WTC11 (cell line): ENCODE measurements at regions not wholly inside any gene's neighbourhood (a gene's known extent, or its start where the extent isn't known, plus 50 kb on each side); places are given as distances from the start of the nearest gene placed in this dataset.

ENCODE experiments used
- ATAC-seq: fragments of 200-7000 bp; cut with Tn5 transposase; 2 replicates; pipeline ENCODE4 v1.10.0; 2021; ENCODE audit warnings: mild to moderate bottlenecking, moderate library complexity
- CTCF ChIA-PET: fragments of 300-600 bp; sonication (Branson Sonifier 250); formaldehyde crosslinking; loops from one replicate; lab custom pipeline; 2021; ENCODE audit warnings: antibody characterized with exemption; lab: Charles Lee
- POLR2A ChIA-PET: fragments of 350-600 bp; sonication (Branson Sonifier 250); formaldehyde crosslinking; loops from one replicate; lab custom pipeline; 2021; ENCODE audit warnings: antibody characterized with exemption; lab: Charles Lee
- DNase-seq: peaks from one replicate; pipeline ENCODE4 v3.0.0; 2021; ENCODE audit warnings: low spot score
- H3K27ac Mint-ChIP-seq: 2 replicates; pipeline ENCODE4 v1.8.0; 2021; ENCODE audit warnings: mixed read lengths
- H3K27me3 Mint-ChIP-seq: 2 replicates; pipeline ENCODE4 v1.8.0; 2021; ENCODE audit warnings: low read depth, mild to moderate bottlenecking, moderate library complexity, mixed read lengths
- H3K36me3 Mint-ChIP-seq: 2 replicates; pipeline ENCODE4 v1.8.0; 2021; ENCODE audit warnings: mixed read lengths
- H3K4me1 Mint-ChIP-seq: 2 replicates; pipeline ENCODE4 v1.8.0; 2022; ENCODE audit warnings: mixed read lengths
- H3K4me3 Mint-ChIP-seq: 2 replicates; pipeline ENCODE4 v1.8.0; 2021; ENCODE audit warnings: mild to moderate bottlenecking, moderate library complexity, mixed read lengths
- H3K9me3 Mint-ChIP-seq: 2 replicates; pipeline ENCODE4 v1.8.0; 2021; ENCODE audit warnings: mixed read lengths
- AFF4 ChIP-seq: sonication (generic); formaldehyde crosslinking; IDR thresholded peaks from 2 replicates; pipeline ENCODE4 v1.8.1; 2023; ENCODE audit warnings: mild to moderate bottlenecking, missing genetic modification reagents, borderline replicate concordance
- AR ChIP-seq: fragments of 250-450 bp; sonication (Bioruptor Pico); IDR thresholded peaks from 2 replicates; pipeline ENCODE4 v1.9.0; 2021; ENCODE audit warnings: mild to moderate bottlenecking
- ATF3 ChIP-seq: sonication (generic); formaldehyde crosslinking; conservative IDR thresholded peaks from 2 replicates; pipeline ENCODE4 v1.8.1; 2022; ENCODE audit warnings: mild to moderate bottlenecking, missing genetic modification reagents
- CTCF ChIP-seq: fragments of 200-600 bp; IDR thresholded peaks from 2 replicates; pipeline ENCODE4 v1.8.0; 2022; ENCODE audit warnings: antibody characterized with exemption
- E2F1 ChIP-seq: sonication (generic); formaldehyde crosslinking; IDR thresholded peaks from 2 replicates; pipeline ENCODE4 v1.8.0; 2022; ENCODE audit warnings: mild to moderate bottlenecking, missing genetic modification reagents
- ELF4 ChIP-seq: sonication (generic); formaldehyde crosslinking; IDR thresholded peaks from 2 replicates; pipeline ENCODE4 v1.8.1; 2022; ENCODE audit warnings: low read depth, mild to moderate bottlenecking, moderate library complexity, missing genetic modification reagents
- FOXK1 ChIP-seq: sonication (generic); formaldehyde crosslinking; IDR thresholded peaks from 2 replicates; pipeline ENCODE4 v1.8.0; 2022; ENCODE audit warnings: mild to moderate bottlenecking, moderate library complexity, missing genetic modification reagents
- IRF1 ChIP-seq: sonication (generic); formaldehyde crosslinking; IDR thresholded peaks from 2 replicates; pipeline ENCODE4 v1.8.0; 2023; ENCODE audit warnings: missing genetic modification reagents
- JUN ChIP-seq: sonication (generic); formaldehyde crosslinking; IDR thresholded peaks from 2 replicates; pipeline ENCODE4 v1.8.0; 2023; ENCODE audit warnings: mild to moderate bottlenecking, missing genetic modification reagents
- KAT7 ChIP-seq: sonication (generic); formaldehyde crosslinking; IDR thresholded peaks from 2 replicates; pipeline ENCODE4 v1.8.1; 2023; ENCODE audit warnings: missing genetic modification reagents, mild to moderate bottlenecking, borderline replicate concordance
- NR1H2 ChIP-seq: sonication (generic); formaldehyde crosslinking; IDR thresholded peaks from 2 replicates; pipeline ENCODE4 v1.9.0; 2021; ENCODE audit warnings: mild to moderate bottlenecking, moderate library complexity, missing genetic modification reagents
- SMAD3 ChIP-seq: sonication (generic); formaldehyde crosslinking; IDR thresholded peaks from 2 replicates; pipeline ENCODE4 v1.8.0; 2022; ENCODE audit warnings: missing genetic modification reagents, mild to moderate bottlenecking, borderline replicate concordance
- TEAD1 ChIP-seq: sonication (generic); formaldehyde crosslinking; IDR thresholded peaks from 2 replicates; pipeline ENCODE4 v1.8.0; 2022; ENCODE audit warnings: mild to moderate bottlenecking, missing genetic modification reagents
- ZNF121 ChIP-seq: sonication (generic); formaldehyde crosslinking; IDR thresholded peaks from 2 replicates; pipeline ENCODE4 v1.8.0; 2023; ENCODE audit warnings: missing genetic modification reagents
- ZNF263 ChIP-seq: sonication (generic); formaldehyde crosslinking; IDR thresholded peaks from 2 replicates; pipeline ENCODE4 v1.8.1; 2022; ENCODE audit warnings: low read depth, mild to moderate bottlenecking, moderate library complexity, missing genetic modification reagents
- ZNF512 ChIP-seq: sonication (generic); formaldehyde crosslinking; IDR thresholded peaks from 2 replicates; pipeline ENCODE4 v1.8.1; 2022; ENCODE audit warnings: missing genetic modification reagents, borderline replicate concordance
- ZNF532 ChIP-seq: fragments of 250-450 bp; sonication (Bioruptor Pico); IDR thresholded peaks from 2 replicates; pipeline ENCODE4 v1.9.0; 2021; ENCODE audit warnings: mild to moderate bottlenecking, borderline replicate concordance

GRCh38 chr7:88363249-88363648, 56.6 kb upstream of the STEAP4 start (continued):
- no peak for TF ChIP-seq IRF1 (CRISPR knock-in tag)
- TF ChIP-seq JUN (CRISPR knock-in tag): no peak
- TF ChIP-seq NR1H2: no peak
- TF ChIP-seq AFF4 (CRISPR knock-in tag): no peak
- TF ChIP-seq ZNF263 (CRISPR knock-in tag): no peak
- TF ChIP-seq ELF4 (CRISPR knock-in tag): no peak

- Mint-ChIP-seq H3K27me3 (no peaks in the 10 kb centered on the region), H3K4me1 (peaks cover 43% of the 10 kb centered on the region), H3K9me3 (peaks cover 9% of the 10 kb centered on the region; the same call in 1 of the 2 replicates), H3K36me3 (no peaks in the 10 kb centered on the region), H3K4me3 (no peak overlapping the region), H3K27ac (0 out of 2 replicates have a peak overlapping the region, but pooled peaks have one; percentile 61)
- CTCF ChIA-PET: no interaction called here
- ATAC-seq: peak; percentile 48; the same call in 1 of the 2 replicates
- DNase-seq: no peak
- TF ChIP-seq FOXK1: no peak
- TF ChIP-seq ZNF121 (CRISPR knock-in tag): no peak
- no peak for TF ChIP-seq ATF3 (CRISPR knock-in tag)
- no peak for TF ChIP-seq AR (CRISPR knock-in tag)
- TF ChIP-seq ZNF532 (CRISPR knock-in tag): no peak
- no peak for TF ChIP-seq TEAD1 (CRISPR knock-in tag)
- no peak for TF ChIP-seq E2F1 (CRISPR knock-in tag)
- TF ChIP-seq CTCF: no peak
- TF ChIP-seq KAT7 (CRISPR knock-in tag): no peak
- TF ChIP-seq SMAD3: no peak
- TF ChIP-seq ZNF512 (CRISPR knock-in tag): no peak
- POLR2A ChIA-PET: no interaction called here
Observed at GRCh38 chr7:88361357-88361756, 54.7 kb upstream of the STEAP4 start.
